Right renal pelvis (tissue), 4 donors: ENCODE measurements at regions not wholly inside any gene's neighbourhood (a gene's known extent, or its start where the extent isn't known, plus 50 kb on each side); places are given as distances from the start of the nearest gene placed in this dataset.

Experiments
- DNase-seq, 4 donors: peaks; one replicate each; pipeline ENCODE4 v3.0.0-alpha.2; 2013; ENCODE audit warnings: low read depth in 4 of 4, low spot score in 3 of 4, missing footprints in 1 of 4

DNA sequence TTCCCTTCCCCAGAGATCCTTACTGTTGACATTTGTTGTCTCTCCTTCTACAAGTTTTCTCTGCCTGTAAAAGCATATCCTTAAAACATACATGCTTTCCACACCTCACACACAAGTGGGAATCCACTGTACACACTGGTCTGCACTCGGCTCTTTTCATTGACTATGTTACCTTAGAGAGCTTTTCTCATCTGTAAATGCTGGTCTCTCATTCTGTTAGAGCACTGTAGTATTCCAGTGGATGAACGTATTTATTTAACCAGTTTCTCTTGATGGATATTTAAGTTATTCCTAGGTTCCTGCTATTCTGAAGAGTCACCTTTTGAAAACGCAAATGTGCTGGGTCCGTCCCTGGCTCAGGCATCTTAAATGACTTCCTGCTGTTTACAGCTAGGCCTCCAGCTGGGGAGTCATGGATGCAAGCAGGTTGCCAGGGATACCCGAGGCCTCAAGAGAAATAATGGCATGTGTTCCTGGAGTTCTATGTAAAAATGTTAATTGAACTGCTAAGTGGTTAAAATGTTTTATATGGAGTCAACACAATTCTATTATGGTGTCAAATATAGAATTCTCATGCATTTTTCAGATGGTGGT lies 61.1 kb upstream of the TGM3 start:
- DNase-seq = no peak

DNA sequence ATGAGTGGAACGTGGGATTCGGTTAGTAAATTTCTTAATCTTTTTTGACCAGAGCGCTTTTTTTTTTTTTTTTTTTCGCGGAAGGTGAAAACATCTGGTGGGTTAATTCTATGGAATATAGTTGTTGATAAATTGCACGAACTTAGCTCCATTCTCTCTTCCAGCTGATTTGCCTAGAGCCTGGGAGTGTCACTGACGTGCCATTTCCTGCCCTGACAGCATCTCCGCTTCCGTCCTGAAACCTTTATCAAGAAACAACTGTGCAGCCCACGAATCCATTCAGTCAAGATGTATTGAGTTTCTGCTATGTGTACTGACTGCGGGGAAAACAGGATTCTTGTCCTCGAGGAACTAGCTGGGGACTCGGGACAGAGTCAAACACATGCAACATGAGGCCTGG lies 59.5 kb upstream of the TGM3 start:
- DNase-seq = no peak

- DNase-seq = no peak
These were observed 58.7 kb upstream of the TGM3 start for GRCh38 chr20:2237059-2237458.

GRCh38 chr20:2238601-2239000 lies 57.2 kb upstream of the TGM3 start:
- no peak for DNase-seq

DNA sequence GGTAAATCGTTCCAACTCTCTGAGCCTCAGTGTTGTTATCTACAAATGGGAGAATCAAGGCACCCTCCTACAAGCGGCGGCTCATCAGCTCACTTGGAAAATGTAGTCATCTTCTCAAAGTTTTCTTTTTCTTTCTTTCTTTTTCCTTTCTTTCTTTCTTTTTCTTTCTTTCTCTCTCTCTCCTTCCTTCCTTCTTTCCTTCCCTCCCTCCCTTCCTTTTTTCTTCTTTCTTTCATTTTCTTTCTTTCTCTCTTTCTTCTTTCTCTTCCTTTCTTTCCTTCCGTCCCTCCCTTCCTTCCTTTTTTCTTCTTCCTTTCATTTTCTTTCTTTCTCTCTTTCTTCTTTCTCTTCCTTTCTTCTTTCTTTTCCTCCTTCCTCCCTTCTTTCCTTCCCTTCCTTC lies 55.0 kb upstream of the TGM3 start:
- no peak for DNase-seq

GRCh38 chr20:2242678-2243077 lies 53.1 kb upstream of the TGM3 start:
- no peak for DNase-seq

DNA sequence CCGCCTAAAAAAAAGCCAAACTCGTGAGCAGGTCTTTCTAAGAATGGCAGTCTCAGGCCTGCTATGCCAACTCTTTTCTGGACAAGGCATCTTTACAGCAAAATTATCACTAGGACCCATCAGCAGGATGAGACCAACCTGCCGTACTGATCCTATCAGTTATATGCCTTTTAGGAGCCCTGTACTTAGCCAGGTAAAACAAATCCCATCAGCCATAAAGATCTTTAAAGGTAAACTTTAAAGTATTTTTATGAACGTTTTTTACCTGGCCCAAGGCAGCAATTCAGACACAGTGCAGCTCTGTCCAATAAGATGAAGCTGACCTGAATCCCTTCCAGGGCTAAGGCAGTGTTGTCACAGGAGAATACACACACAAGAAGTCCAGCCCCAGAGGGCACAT lies 51.3 kb upstream of the TGM3 start:
- no peak for DNase-seq

DNA sequence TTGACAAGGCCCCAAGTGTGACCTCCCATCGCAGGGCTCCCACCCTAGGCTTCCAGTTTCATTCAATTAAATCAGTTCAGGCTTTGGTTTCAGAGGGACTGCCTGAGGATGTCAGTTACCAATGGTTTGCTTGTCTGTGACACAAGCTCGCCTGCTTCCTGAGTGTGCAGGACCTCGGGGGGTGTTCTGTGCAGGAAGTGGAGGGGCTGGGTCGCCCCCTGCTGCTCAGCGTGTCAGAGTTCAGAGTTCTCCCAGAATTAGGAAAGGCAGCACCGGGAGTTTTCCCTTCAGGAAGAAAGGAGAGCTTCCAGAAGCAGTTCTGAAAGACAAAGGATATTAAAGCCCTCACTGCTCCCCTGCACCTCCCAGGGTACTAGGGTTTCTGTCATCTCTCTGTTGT lies 50.8 kb upstream of the TGM3 start:
- DNase-seq = no peak

- no peak for DNase-seq
These were observed 50.2 kb upstream of the TGM3 start for GRCh38 chr20:2245637-2246036.
